Activated CD4-positive, alpha-beta T cell treated with anti-CD3 and anti-CD28 coated beads, Interleukin-2, amount 10 ng/mL, durations not matched to agents 24 days and 14 days (primary cell): ENCODE measurements at regions not wholly inside any gene's neighbourhood (a gene's known extent, or its start where the extent isn't known, plus 50 kb on each side); places are given as distances from the start of the nearest gene placed in this dataset.

Experiments
- DNase-seq: peaks from one replicate; pipeline ENCODE4 v3.0.0; 2022
- H3K27ac Mint-ChIP-seq: one replicate; pipeline ENCODE4 v1.8.0; 2022; ENCODE audit warnings: mild to moderate bottlenecking, mixed read lengths
- H3K27me3 Mint-ChIP-seq: one replicate; pipeline ENCODE4 v1.8.0; 2022; ENCODE audit warnings: mixed read lengths
- H3K36me3 Mint-ChIP-seq: one replicate; pipeline ENCODE4 v1.8.0; 2022; ENCODE audit warnings: low read depth, mild to moderate bottlenecking, mixed read lengths
- H3K4me1 Mint-ChIP-seq: one replicate; pipeline ENCODE4 v1.8.0; 2021; ENCODE audit warnings: mixed read lengths
- H3K4me3 Mint-ChIP-seq: one replicate; pipeline ENCODE4 v1.8.0; 2022; ENCODE audit warnings: mild to moderate bottlenecking, moderate library complexity, mixed read lengths
- H3K9me3 Mint-ChIP-seq: one replicate; pipeline ENCODE4 v1.8.0; 2021; ENCODE audit warnings: mixed read lengths
- intact Hi-C: fragments of 100-400 bp; cut with micrococcal nuclease; formaldehyde crosslinking; loops from one replicate; pipeline ENCODE4 v1.15.1; 2023

- intact Hi-C loops = no loop called here
- Mint-ChIP-seq H3K27ac (no peak overlapping the region), H3K9me3 (no peaks in the 10 kb centered on the region), H3K36me3 (no peaks in the 10 kb centered on the region), H3K4me1 (no peaks in the 10 kb centered on the region), H3K27me3 (no peaks in the 10 kb centered on the region), H3K4me3 (no peak overlapping the region)
- no peak for DNase-seq
Observed at GRCh38 chr3:181660337-181660736, 51.4 kb upstream of the SOX2 start.

GRCh38 chr3:181637456-181637855 lies 74.3 kb upstream of the SOX2 start:
- no peak overlapping the region for H3K4me3 Mint-ChIP-seq
- H3K27ac Mint-ChIP-seq = no peak overlapping the region
- no peak for DNase-seq
- intact Hi-C loops = no loop called here
- no peaks in the 10 kb centered on the region for H3K9me3 Mint-ChIP-seq
- H3K27me3 Mint-ChIP-seq = no peaks in the 10 kb centered on the region
- no peaks in the 10 kb centered on the region for H3K36me3 Mint-ChIP-seq
- H3K4me1 Mint-ChIP-seq = no peaks in the 10 kb centered on the region

GRCh38 chr3:181637056-181637455 lies 74.7 kb upstream of the SOX2 start:
- DNase-seq = no peak
- H3K27me3 Mint-ChIP-seq = no peaks in the 10 kb centered on the region

DNA sequence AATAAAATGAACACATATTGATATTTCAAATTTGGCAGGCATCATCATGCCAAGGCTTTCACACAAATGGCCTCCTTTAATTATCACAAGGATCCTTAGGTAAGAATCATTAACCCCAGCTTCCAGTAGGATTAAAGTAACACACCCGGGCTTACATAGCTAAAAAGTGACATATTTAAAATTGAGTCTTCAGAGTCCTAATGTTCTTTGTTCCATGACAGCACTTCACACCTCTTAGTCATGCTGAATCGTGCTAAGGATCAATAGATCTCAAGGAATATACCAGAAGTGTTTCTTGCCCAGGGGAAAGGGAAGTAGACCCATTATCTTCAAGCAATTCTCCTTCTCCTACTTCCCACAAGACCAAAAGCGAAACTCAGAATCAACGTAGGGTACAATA lies 76.6 kb upstream of the SOX2 start:
- H3K9me3 Mint-ChIP-seq = no peaks in the 10 kb centered on the region
- H3K36me3 Mint-ChIP-seq = no peaks in the 10 kb centered on the region
- H3K27me3 Mint-ChIP-seq = no peaks in the 10 kb centered on the region
- no peak for DNase-seq
- no peaks in the 10 kb centered on the region for H3K4me1 Mint-ChIP-seq
- H3K4me3 Mint-ChIP-seq = no peak overlapping the region
- H3K27ac Mint-ChIP-seq = no peak overlapping the region
- intact Hi-C loops = no loop called here

More at GRCh38 chr3:181637056-181637455, 74.7 kb upstream of the SOX2 start:
- intact Hi-C loops = no loop called here
- Mint-ChIP-seq H3K36me3 (no peaks in the 10 kb centered on the region), H3K4me1 (no peaks in the 10 kb centered on the region), H3K9me3 (no peaks in the 10 kb centered on the region), H3K27ac (no peak overlapping the region), H3K4me3 (no peak overlapping the region)

- Mint-ChIP-seq H3K36me3 (no peaks in the 10 kb centered on the region), H3K27me3 (no peaks in the 10 kb centered on the region)
- intact Hi-C loops = no loop called here
Observed at GRCh38 chr3:181633556-181633955, 78.2 kb upstream of the SOX2 start.

GRCh38 chr3:181631901-181632300 lies 79.8 kb upstream of the SOX2 start:
- H3K27me3 Mint-ChIP-seq = no peaks in the 10 kb centered on the region
- H3K36me3 Mint-ChIP-seq = no peaks in the 10 kb centered on the region
- no peak overlapping the region for H3K4me3 Mint-ChIP-seq
- no peaks in the 10 kb centered on the region for H3K9me3 Mint-ChIP-seq
- H3K4me1 Mint-ChIP-seq = no peaks in the 10 kb centered on the region
- intact Hi-C loops = no loop called here
- H3K27ac Mint-ChIP-seq = no peak overlapping the region
- DNase-seq = no peak

More at GRCh38 chr3:181633556-181633955, 78.2 kb upstream of the SOX2 start:
- no peak overlapping the region for H3K4me3 Mint-ChIP-seq
- no peak for DNase-seq
- no peaks in the 10 kb centered on the region for H3K9me3 Mint-ChIP-seq
- no peak overlapping the region for H3K27ac Mint-ChIP-seq
- H3K4me1 Mint-ChIP-seq = no peaks in the 10 kb centered on the region

DNA sequence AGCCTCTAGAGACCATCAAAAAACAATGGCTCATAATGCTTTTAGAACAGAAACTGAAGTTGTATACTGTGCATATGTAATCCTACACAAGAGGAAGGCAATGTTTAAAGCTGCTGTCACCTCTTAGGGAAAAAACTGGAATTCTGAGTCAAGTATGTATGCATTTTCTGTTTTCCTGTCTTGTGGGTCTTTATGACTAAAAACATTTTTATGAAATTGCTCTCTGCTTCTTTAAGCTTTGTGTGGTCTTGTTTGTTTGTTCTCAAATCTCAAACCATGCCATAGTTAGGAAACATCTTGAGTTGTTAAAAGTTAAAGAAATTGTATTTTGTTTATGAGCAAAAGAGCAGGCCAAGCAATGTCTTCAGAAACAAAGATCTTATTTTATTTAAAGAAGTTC lies 80.9 kb upstream of the SOX2 start:
- Mint-ChIP-seq H3K36me3 (no peaks in the 10 kb centered on the region), H3K27ac (no peak overlapping the region), H3K4me1 (no peaks in the 10 kb centered on the region), H3K4me3 (no peak overlapping the region), H3K27me3 (no peaks in the 10 kb centered on the region), H3K9me3 (no peaks in the 10 kb centered on the region)
- DNase-seq = no peak
- intact Hi-C loops = no loop called here

GRCh38 chr3:181629711-181630110 lies 82.0 kb upstream of the SOX2 start:
- DNase-seq = no peak
- Mint-ChIP-seq H3K27ac (no peak overlapping the region), H3K4me1 (no peaks in the 10 kb centered on the region), H3K9me3 (no peaks in the 10 kb centered on the region), H3K4me3 (no peak overlapping the region), H3K36me3 (no peaks in the 10 kb centered on the region), H3K27me3 (no peaks in the 10 kb centered on the region)
- intact Hi-C loops = no loop called here

DNA sequence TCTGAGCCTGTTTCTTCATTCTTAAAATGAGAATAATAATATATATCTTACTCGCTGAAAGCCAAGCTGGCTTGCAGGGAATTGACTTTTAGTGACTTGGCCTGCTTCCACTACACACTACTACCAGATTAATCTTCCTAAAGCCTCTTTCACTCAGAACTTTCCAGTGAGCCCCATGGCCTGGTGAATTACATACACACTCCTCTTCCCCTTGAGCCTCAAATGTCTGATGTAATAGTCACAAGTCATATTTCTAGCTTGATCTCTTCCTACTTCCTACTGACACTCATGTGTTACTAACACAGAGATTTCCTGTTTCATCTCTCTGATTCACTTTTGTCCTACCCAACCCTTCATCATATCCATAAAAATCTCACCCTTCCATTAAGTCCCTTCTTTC lies 82.7 kb upstream of the SOX2 start:
- Mint-ChIP-seq H3K9me3 (no peaks in the 10 kb centered on the region), H3K36me3 (no peaks in the 10 kb centered on the region), H3K27ac (no peak overlapping the region), H3K4me1 (no peaks in the 10 kb centered on the region), H3K27me3 (no peaks in the 10 kb centered on the region), H3K4me3 (no peak overlapping the region)
- intact Hi-C loops = no loop called here
- no peak for DNase-seq

DNA sequence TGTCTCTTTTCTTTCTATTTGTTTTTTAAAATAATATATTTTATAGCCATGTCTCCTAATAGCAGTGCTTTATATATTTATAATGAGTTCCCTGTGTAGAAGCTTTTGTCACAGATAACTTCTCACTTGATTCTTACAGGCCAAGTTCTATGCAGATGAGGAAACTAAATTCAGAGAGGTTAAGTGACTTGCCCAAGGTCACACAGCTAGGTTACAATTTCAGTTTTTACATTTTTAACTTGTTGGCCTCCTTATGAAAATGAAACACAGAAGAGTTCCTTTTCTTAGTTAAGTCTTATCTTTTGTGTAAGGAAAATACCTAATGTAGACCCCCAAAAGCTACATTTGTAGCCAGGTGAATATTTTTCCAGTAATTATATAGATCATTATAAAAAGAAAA lies 83.3 kb upstream of the SOX2 start:
- no peaks in the 10 kb centered on the region for H3K9me3 Mint-ChIP-seq
- no peak overlapping the region for H3K4me3 Mint-ChIP-seq
- no peaks in the 10 kb centered on the region for H3K36me3 Mint-ChIP-seq
- no peaks in the 10 kb centered on the region for H3K4me1 Mint-ChIP-seq
- H3K27ac Mint-ChIP-seq = no peak overlapping the region
- intact Hi-C loops = no loop called here
- no peaks in the 10 kb centered on the region for H3K27me3 Mint-ChIP-seq
- no peak for DNase-seq

GRCh38 chr3:181626036-181626435 lies 85.7 kb upstream of the SOX2 start:
- intact Hi-C loops = no loop called here
- Mint-ChIP-seq H3K27ac (no peak overlapping the region), H3K36me3 (no peaks in the 10 kb centered on the region), H3K4me1 (no peaks in the 10 kb centered on the region), H3K27me3 (no peaks in the 10 kb centered on the region), H3K4me3 (no peak overlapping the region), H3K9me3 (no peaks in the 10 kb centered on the region)
- DNase-seq = no peak

DNA sequence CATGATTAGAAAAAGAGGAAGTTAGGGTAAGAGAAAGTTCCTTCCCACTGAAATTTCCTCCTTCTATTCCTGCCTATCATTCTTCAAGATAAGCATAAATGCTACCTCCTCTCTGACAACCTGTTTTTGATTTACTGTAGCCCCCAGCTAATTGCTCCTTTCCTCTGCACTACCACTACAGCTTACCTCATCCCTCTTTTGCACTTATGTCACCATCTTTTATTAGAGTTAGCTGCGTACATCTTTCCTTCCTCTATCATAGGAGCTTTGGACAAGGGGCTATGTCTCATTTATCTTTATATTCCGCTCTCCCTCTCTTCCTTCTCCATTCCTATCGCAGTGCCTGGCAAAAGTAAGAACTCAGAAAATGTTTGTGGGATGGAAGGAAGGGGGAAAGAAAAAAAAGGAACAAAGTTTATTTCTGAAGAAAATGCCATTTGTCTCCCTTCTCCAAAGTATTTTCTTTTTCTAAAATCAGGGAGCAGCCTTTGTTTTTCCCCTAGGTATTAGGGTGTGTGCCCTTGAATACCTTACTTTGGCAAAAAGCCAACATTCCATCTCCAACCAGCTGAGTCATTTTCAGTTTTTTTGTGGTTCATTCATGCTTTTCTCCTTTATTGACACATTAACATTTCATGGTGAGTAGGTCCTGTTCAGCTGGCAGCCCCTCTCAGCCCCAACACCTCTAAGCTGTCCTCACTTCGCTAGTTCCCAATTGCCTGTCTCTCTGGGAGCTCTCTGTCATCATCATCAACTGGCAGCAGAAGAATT lies 87.6 kb upstream of the SOX2 start:
- Mint-ChIP-seq H3K36me3 (no peaks in the 10 kb centered on the region), H3K4me1 (no peaks in the 10 kb centered on the region), H3K9me3 (no peaks in the 10 kb centered on the region), H3K4me3 (no peak overlapping the region), H3K27ac (no peak overlapping the region), H3K27me3 (no peaks in the 10 kb centered on the region)
- no peak for DNase-seq
- intact Hi-C loops = no loop called here

GRCh38 chr3:181622365-181622764 lies 89.4 kb upstream of the SOX2 start:
- intact Hi-C loops = no loop called here
- Mint-ChIP-seq H3K36me3 (no peaks in the 10 kb centered on the region), H3K4me3 (no peak overlapping the region), H3K9me3 (no peaks in the 10 kb centered on the region), H3K4me1 (no peaks in the 10 kb centered on the region), H3K27ac (no peak overlapping the region), H3K27me3 (no peaks in the 10 kb centered on the region)
- DNase-seq = no peak

- intact Hi-C loops = no loop called here
- Mint-ChIP-seq H3K9me3 (no peaks in the 10 kb centered on the region), H3K27ac (no peak overlapping the region), H3K4me3 (no peak overlapping the region), H3K4me1 (no peaks in the 10 kb centered on the region), H3K27me3 (no peaks in the 10 kb centered on the region), H3K36me3 (no peaks in the 10 kb centered on the region)
- no peak for DNase-seq
Observed at GRCh38 chr3:181619897-181620296, 91.8 kb upstream of the SOX2 start.

GRCh38 chr3:181618260-181618659 lies 93.5 kb upstream of the SOX2 start:
- intact Hi-C loops = no loop called here
- Mint-ChIP-seq H3K27ac (no peak overlapping the region), H3K4me3 (no peak overlapping the region), H3K27me3 (no peaks in the 10 kb centered on the region), H3K36me3 (no peaks in the 10 kb centered on the region), H3K4me1 (no peaks in the 10 kb centered on the region), H3K9me3 (no peaks in the 10 kb centered on the region)
- DNase-seq = no peak
